ENCODE measurements at regions not wholly inside any gene's neighbourhood (a gene's known extent, or its start where the extent isn't known, plus 50 kb on each side); places are given as distances from the start of the nearest gene placed in this dataset.

DNA sequence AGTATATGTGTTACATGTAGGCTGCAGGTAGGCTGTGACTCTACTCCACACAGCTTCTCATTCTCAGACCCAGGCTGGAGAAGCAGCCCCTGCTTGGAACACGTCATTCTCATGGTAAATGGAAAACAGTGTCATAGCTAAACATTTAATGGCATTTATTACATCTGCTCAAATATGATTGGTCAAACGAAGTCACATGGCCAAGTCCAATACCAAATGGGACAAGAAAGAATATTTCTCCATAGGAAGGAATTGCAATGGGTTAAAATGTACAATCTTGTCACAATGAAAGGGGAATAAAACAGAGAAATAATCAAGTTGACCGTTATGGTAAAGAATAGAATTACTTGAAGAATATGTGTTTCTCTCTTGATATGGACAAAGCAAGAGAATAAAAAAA is 198.6 kb downstream of the ANAPC10 start:
- H3K27ac ChIP-seq: no peak overlapping the region
- ChIA-PET POLR2A (ENCODE audit: low non-redundant PET) (no interaction called here), CTCF (interaction anchor here (0.6 kb wide), 1 partner anchor 10 kb away, joined by 3 read pairs; no protein-coding TSS in a partner anchor)
- no peak for DNase-seq (ENCODE audit: low spot score)
- TF ChIP-seq, protein P1, sequence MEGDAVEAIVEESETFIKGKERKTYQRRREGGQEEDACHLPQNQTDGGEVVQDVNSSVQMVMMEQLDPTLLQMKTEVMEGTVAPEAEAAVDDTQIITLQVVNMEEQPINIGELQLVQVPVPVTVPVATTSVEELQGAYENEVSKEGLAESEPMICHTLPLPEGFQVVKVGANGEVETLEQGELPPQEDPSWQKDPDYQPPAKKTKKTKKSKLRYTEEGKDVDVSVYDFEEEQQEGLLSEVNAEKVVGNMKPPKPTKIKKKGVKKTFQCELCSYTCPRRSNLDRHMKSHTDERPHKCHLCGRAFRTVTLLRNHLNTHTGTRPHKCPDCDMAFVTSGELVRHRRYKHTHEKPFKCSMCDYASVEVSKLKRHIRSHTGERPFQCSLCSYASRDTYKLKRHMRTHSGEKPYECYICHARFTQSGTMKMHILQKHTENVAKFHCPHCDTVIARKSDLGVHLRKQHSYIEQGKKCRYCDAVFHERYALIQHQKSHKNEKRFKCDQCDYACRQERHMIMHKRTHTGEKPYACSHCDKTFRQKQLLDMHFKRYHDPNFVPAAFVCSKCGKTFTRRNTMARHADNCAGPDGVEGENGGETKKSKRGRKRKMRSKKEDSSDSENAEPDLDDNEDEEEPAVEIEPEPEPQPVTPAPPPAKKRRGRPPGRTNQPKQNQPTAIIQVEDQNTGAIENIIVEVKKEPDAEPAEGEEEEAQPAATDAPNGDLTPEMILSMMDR (conservative IDR thresholded peaks at IDR 0.05; ENCODE audit: low read depth): no peak

DNA sequence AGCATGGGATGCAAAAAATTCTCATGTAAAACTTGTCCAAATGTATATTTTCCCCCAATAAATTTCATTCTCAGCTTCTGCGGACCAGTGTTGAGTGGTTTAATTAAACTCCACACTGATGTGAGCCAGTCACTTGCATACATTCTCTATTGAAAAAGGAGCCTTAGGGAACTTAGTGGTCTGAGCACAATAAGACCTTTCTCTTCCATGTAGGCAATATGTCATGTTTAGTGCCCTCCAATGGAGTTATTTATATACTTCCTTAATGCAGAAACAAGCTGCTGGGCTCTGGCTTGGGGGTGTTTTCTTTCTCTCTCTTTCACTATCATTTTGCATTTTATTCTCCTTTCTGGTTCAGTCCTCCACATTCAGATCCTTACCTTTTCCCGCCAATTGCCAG is 196.9 kb downstream of the ANAPC10 start:
- ChIA-PET CTCF (no interaction called here), POLR2A (ENCODE audit: low non-redundant PET) (no interaction called here)
- no peak overlapping the region for H3K27ac ChIP-seq
- no peak for DNase-seq (ENCODE audit: low spot score)
- TF ChIP-seq, protein P1 (conservative IDR thresholded peaks at IDR 0.05; ENCODE audit: low read depth): no peak

DNA sequence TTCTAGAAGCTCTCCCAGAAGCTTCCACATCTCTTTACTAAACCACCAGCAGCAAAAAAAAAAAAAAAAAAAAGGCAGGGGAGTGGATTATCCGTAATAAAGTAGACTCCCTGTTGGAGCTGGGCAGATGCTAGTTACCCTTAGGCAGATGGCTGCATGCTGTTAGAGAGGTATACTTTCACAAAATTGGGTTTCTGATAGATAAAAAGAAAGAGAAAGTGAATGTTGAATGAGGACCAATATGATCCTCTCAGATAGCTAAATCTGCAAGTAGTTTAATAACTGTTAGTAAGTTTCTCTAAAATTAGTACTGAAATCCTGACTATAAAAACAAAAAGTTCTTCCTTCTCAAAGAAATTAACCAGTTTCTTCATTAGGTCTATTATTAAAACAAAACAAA is 195.4 kb downstream of the ANAPC10 start:
- POLR2A ChIA-PET (ENCODE audit: low non-redundant PET): no interaction called here
- CTCF ChIA-PET: no interaction called here
- DNase-seq (ENCODE audit: low spot score): no peak

DNA sequence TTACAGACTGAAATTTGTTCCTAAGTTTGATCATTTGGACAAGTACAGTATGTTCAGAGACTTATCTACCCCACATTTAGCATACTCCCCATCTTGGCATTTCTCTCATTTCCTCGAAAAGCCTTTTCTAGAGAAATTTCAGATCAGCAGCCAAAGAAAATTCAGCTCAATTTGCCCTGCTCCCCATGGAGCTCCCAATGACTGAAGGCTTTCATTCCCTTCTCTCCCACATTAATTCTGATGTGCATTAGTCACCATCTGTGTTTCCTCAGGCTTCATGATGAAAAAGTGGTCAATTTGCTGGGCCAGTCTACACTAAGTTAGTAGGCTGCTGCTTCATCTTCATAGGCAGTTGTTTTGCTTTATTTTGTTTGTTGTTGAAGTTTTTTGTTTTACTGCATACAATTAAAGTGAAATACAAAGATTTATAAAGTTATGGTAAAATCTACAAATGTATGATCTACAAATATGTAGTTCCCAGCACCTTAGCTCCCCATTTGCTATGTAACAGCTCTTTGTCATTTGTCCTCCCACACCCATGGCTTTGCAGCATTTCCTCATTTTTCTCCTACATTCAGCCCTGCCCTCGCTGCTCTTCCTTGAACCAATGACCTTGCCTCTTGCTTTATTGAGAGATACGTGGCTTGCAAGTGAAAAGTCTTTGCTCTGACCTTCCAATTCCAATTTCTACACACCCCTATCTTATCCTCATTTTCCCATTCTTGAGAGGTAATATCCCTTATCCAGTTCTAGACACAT is 193.9 kb downstream of the ANAPC10 start:
- no peak for DNase-seq (ENCODE audit: low spot score)
- H3K27ac ChIP-seq: no peak overlapping the region
- POLR2A ChIA-PET (ENCODE audit: low non-redundant PET): no interaction called here
- TF ChIP-seq, protein P1 (conservative IDR thresholded peaks at IDR 0.05; ENCODE audit: low read depth): no peak
- CTCF ChIA-PET: no interaction called here

More for the DNA sequence above, 195.4 kb downstream of the ANAPC10 start:
- TF ChIP-seq, protein P1 (conservative IDR thresholded peaks at IDR 0.05; ENCODE audit: low read depth): no peak
- no peak overlapping the region for H3K27ac ChIP-seq

DNA sequence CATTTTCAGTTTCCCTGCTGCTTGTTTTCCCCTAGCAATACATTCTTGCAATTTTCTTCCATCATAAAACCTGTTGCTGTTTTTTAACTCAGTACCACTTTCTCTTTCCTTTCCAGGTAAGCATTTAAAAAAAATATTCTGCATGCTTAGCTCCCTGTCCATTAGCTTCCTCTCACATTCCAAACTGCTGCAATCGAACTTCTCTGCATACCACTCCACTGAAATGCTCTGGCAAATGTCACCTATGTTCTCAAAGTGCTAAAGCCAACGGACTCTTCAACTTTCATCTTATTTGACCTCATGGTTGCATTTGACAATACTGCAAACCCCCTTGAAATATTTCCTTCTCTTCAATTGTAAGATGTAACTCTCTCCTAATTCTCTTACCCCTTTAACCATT is 192.7 kb downstream of the ANAPC10 start:
- ChIA-PET CTCF (no interaction called here), POLR2A (ENCODE audit: low non-redundant PET) (no interaction called here)
- DNase-seq (ENCODE audit: low spot score): no peak
- TF ChIP-seq, protein P1 (conservative IDR thresholded peaks at IDR 0.05; ENCODE audit: low read depth): no peak
- no peak overlapping the region for H3K27ac ChIP-seq

DNA sequence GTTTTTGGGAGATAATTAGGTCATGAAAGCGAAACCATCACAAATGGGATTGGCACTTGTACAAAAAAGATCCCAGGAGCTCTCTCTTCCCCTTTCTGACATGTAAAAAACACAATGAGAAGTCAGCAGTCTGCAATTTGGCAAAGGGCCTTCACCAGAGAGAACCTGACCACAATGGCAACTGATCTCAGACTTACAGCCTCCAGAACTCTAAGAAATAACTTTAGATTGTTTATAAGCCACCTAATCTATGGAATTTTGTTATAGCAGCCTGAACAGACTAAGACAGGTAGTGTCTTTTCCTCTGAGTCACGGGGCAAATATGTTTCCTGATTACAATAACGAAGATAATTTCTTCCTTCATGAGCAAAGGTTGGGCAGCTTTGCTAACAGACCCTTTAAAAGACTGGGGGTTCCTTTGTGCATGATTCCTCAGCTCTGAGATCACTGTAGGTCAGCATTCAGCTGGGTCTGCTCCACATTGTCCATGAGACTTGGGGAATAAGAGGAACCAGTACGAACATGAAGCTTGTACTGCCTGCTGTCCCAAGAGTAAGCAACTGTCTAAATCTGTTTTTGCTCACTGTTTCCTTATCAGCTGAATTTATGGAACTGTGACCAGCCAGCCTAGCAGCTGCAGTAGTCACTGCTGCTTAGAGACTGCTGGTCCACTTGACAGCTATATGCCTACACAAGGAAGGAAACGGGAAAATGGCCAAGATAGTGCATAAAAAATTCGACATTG is 191.6 kb downstream of the ANAPC10 start:
- ChIA-PET CTCF (no interaction called here), POLR2A (ENCODE audit: low non-redundant PET) (no interaction called here)
- no peak for DNase-seq (ENCODE audit: low spot score)

More for the DNA sequence above, 191.6 kb downstream of the ANAPC10 start:
- TF ChIP-seq, protein P1 (conservative IDR thresholded peaks at IDR 0.05; ENCODE audit: low read depth): no peak
- H3K27ac ChIP-seq: no peak overlapping the region
